HG02938 (cell line): ENCODE measurements at regions not wholly inside any gene's neighbourhood (a gene's known extent, or its start where the extent isn't known, plus 50 kb on each side); places are given as distances from the start of the nearest gene placed in this dataset.

ENCODE experiments used
- ATAC-seq: cut with Tn5 transposase; IDR thresholded peaks from one replicate; pipeline ENCODE4 v1.9.1; 2021; ENCODE audit warnings: mild to moderate bottlenecking, moderate library complexity; ENCODE audit not compliant: unreplicated experiment

DNA sequence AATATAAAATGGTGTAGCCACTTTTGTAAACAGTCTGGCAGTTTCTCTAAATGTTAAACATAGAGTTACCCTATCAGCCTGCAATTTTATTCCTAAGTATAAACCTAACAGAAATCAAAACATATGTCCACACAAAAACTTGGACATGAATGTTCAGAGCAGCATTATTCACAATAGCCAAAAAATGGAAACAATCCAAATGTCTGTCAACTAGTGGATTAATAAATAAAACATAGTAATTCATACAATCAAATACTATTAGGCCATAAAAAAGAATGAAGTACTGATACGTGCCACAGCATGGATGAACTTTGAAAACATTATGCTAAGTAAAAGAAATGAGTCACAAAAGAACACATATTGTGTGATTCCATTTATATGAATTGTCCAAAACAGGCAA lies 196.5 kb downstream of the NUAK1 start:
- no peak for ATAC-seq

GRCh38 chr12:105943525-105943924 lies 195.2 kb downstream of the NUAK1 start:
- ATAC-seq, result no peak

DNA sequence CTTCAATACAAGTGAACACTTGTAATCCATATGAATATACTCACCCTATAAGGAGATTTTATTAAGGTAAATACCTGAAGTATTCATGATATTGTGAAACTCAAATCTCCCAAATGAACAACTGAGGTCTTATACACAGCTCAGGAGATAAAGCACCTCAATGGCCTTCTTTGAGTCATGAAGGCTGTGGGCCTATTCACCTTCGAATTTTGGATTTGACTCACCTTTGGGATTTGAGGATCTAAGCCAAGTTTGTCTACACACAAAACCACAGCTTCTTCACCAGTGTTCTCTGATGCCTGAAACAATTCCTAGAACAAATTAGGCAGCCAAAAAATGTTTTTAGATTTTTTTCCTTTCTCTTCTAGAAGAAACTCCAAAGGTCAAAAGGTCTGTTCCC lies 194.1 kb downstream of the NUAK1 start:
- ATAC-seq, result no peak

DNA sequence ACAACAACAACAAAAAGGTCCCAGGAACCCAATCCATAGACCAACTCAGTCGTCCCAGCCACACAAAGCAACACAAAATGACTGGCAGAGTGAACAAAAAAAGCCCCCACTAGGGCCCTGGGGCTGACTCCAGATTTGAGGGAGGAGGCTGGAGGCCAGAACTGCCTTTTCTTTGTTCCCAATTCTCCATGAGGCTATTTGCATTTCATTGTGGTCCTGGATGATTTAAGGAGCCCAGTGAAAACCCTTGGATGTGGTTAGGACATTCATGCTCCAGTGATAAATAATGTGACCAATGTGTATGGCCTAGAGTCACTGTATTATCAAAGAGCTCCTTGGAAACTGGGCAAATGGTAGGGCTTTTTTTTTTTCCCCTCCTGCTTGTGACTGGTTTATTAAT lies 192.9 kb downstream of the NUAK1 start:
- ATAC-seq, result no peak

GRCh38 chr12:105946493-105946901 lies 192.3 kb downstream of the NUAK1 start:
- no peak for ATAC-seq

DNA sequence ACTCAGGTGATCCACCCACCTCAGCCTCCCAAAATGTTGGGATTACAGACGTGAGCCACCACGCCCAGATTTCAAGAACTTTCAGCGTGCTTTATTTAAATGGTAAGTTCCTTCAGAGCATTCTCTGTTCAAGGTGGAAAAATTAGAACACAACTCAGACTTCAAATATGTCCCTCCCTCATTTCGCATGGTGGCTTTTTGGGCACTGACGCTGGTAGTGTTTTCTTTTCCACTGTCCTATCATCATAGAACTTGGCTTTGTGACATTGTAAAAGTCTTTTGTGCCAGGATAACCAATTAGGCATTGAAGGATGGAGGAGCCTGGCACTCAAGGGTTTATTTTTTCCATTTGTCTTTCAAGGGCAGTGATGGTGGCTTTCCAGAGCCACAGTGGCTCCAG lies 190.8 kb downstream of the NUAK1 start:
- ATAC-seq, result no peak

GRCh38 chr12:105948331-105948730 lies 190.4 kb downstream of the NUAK1 start:
- no peak for ATAC-seq

GRCh38 chr12:105949391-105949790 lies 189.4 kb downstream of the NUAK1 start:
- no peak for ATAC-seq

DNA sequence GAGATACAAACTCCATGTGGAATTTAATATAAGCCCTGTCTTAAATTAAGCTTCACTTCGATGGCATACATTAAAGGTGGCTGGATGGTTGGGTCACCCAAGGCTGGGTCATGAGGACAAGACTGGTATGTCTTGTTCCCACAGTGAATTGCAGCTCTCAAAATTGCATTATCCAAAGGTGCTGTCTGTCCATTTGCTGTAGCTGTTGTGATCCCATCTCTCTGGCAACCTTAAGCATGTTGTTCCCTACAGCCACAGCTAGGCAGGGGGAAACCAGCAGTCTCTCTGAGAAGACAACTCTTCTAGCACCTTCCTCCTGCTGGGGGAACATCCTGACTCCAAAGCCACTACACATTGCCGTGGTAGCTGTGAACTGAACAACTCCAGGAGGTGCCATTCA lies 187.0 kb downstream of the NUAK1 start:
- ATAC-seq, result no peak

DNA sequence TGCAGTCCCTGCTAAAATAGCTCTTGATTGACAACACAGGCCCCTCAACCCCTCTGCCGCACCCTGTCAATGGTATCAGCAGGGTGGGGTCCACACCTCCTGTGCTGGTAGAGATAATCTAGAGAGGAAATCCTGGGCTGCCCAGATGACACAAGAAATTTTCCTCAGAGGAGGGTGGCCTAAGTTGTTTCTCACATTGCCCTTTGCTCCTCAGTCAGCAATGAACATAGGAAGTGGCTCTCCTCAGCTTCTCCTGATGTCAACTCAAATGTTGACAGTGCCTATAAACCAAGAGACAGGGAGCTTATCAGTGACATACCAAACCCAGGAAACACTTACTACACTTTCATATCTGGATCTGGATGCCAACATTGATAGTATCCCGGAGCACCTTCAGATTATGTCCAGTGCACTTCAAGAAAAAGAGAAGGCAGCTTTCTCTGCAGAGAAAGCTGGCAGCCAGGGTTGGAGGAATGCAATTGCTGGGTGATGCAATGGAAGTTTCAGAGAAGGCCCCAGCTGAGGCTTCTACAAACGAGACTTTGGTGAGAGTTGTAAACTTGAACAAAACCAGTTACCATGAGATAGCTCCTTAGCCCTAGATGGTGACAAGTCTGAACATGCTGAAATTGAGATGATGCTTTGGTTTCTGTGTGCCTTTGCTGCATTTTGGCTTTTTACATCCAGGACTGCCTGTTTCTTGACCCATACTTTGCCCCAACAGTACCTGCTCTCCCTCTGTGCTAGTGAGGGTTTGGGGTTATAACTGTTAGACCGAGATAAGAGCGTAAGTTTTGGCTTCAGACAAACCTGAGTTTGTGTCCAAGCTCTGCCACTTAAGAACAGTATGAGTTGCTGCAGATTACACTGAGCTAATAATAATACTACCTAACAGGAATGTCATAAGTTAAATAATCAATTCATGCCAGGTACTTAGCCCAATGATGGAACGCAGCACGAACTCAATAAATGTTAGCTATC lies 183.5 kb downstream of the NUAK1 start:
- ATAC-seq, result no peak

- no peak for ATAC-seq
Observed at GRCh38 chr12:105955976-105956375, 182.8 kb downstream of the NUAK1 start.

- ATAC-seq, result no peak
Observed at GRCh38 chr12:105956662-105957457, 181.9 kb downstream of the NUAK1 start.

- ATAC-seq, result no peak
Observed at GRCh38 chr12:105960319-105961083, 178.3 kb downstream of the NUAK1 start.

GRCh38 chr12:105961821-105962671 lies 176.7 kb downstream of the NUAK1 start:
- ATAC-seq, result no peak

DNA sequence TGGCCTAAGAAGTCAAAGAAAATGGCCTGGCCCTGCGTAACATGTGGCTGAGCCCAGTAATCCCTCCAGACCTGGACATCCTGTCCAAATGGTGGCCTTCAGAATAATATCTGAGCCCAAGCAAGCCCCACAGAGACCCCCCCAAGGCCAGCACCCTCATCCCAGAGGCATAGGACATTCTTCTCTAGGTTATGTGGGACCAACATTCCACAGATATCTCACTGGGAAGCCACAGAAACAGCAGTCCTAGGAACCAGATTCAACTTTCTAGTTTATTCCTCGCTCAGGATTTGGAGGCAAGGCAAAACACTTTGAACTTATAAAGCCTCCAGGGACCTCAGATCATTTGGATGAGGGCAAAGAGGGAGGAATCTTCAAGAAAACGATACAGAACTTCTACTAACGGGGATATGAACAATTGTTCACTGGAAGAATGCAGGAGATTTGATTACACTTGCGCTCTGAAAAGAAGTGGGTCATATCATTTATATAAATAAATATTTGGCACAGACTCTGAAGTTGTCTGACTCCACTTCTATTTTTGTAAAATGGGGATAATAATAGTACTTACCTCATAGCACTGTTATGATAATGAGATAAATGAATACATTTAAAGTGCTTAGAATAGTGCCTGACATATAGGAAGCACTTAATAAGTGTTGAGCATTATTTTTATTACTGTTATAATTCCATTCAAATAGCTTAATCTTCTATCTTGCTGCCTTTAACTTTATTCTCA lies 171.5 kb downstream of the NUAK1 start:
- ATAC-seq, result no peak

DNA sequence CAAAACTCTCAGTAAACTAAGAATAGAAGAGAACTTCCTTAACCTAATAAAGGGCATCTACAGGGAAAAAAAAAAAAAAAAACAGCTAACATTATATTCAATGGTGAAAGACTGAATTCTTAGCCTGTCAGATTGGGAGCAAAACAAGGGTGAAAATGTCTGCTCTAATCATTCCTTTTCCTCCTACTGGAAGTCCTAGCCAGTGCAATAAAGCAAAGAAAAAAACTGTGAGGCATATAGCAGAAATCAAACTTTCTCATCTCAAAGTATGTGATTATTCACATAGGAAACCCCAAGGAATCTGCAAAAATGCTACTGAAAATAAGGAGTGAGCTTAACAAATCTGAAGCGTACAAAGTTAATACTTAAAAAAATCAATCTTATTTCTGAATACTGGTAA lies 170.7 kb downstream of the NUAK1 start:
- ATAC-seq, result no peak

GRCh38 chr12:105970885-105971284 lies 167.9 kb downstream of the NUAK1 start:
- no peak for ATAC-seq

DNA sequence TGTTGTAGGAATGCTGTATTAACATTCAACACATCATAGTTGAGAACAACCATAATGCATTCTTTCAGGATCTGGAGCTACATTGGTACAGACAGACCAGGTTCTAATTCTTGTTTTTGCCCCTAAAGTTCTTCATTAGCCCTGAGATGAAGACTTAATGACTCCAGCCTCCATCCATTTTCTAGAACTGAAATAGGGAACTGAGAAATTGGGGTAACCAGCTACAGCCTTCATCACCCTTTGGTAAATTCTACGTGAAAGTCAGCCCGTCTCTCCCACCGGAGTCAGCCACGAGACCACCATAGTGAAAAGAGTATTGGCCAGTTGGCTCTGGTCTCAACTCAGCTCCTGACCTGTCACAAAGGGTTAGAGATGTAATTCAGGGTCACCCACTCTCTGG lies 164.0 kb downstream of the NUAK1 start:
- no peak for ATAC-seq

- ATAC-seq, result no peak
Observed at GRCh38 chr12:105975351-105975750, 163.4 kb downstream of the NUAK1 start.

DNA sequence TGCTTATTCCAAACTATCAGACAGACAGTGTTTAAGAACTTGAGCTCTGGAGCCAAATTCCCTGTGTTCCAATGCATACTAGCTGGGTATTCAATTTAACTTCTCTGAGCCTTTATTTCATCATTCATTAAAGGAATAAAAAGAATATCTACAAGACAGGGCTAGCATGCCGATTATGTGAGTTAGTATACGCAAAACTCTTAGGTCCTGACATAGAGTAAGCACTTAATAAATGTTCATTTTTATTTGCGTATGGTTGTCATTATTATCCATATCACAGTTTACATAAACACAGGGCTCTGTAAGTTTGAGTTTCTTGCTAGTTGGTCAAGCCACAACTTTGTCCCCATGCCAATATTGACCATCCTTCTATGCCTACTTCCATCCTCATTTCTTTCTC lies 161.5 kb downstream of the NUAK1 start:
- no peak for ATAC-seq
